H1 (cell line): ENCODE measurements at regions not wholly inside any gene's neighbourhood (a gene's known extent, or its start where the extent isn't known, plus 50 kb on each side); places are given as distances from the start of the nearest gene placed in this dataset.

Experiments used
- CTCF ChIA-PET: fragments of 300-600 bp; sonication (Branson Sonifier 250); formaldehyde crosslinking; loops from one replicate; lab custom pipeline; 2021; ENCODE audit not compliant: partially characterized antibody; lab: Charles Lee
- POLR2A ChIA-PET: fragments of 300-600 bp; sonication (Branson Sonifier 250); formaldehyde crosslinking; loops from one replicate; lab custom pipeline; 2021; ENCODE audit warnings: inconsistent platforms; ENCODE audit not compliant: partially characterized antibody; lab: Charles Lee
- DNase-seq, 2 experiments: peaks; one replicate each; pipeline versions ENCODE4 v3.0.0 to v3.0.0-alpha.2; 2010 to 2022; ENCODE audit warnings: low spot score in 2 of 2, low read depth in 1 of 2, mixed read lengths in 1 of 2
- FAIRE-seq: peaks from 2 replicates; lab custom pipeline; 2011; peaks lifted over from hg19 to GRCh38; lab: Jason Lieb, UNC
- H2AFZ ChIP-seq: 2 replicates; pipeline ENCODE4 v1.8.1; 2012; ENCODE audit warnings: low read length, inconsistent platforms
- H2AK5ac ChIP-seq: 2 replicates; pipeline ENCODE4 v1.6.1; 2013; ENCODE audit warnings: low read depth, low read length
- H2BK120ac ChIP-seq: replicated peaks from 2 replicates; pipeline ENCODE3; 2013; ENCODE audit warnings: low read depth, low read length, inconsistent platforms
- H2BK12ac ChIP-seq: 2 replicates; pipeline ENCODE4 v1.6.1; 2013; ENCODE audit warnings: low read depth, low read length
- H2BK15ac ChIP-seq: 2 replicates; pipeline ENCODE4 v1.6.1; 2013; ENCODE audit warnings: low read length
- H2BK20ac ChIP-seq: 2 replicates; pipeline ENCODE4 v1.6.1; 2013; ENCODE audit warnings: low read length
- H2BK5ac ChIP-seq: 2 replicates; pipeline ENCODE4 v1.6.1; 2013; ENCODE audit warnings: low read depth, low read length
- H3K14ac ChIP-seq: 2 replicates; pipeline ENCODE4 v1.6.1; 2013; ENCODE audit warnings: inconsistent platforms; ENCODE audit not compliant: insufficient read length
- H3K18ac ChIP-seq: 2 replicates; pipeline ENCODE4 v1.6.1; 2013; ENCODE audit warnings: low read length; ENCODE audit errors: extremely low read depth
- H3K23ac ChIP-seq: 2 replicates; pipeline ENCODE4 v1.6.1; 2013; ENCODE audit warnings: inconsistent platforms; ENCODE audit not compliant: insufficient read length
- H3K23me2 ChIP-seq: 2 replicates; pipeline ENCODE4 v1.6.1; 2013; ENCODE audit warnings: low read depth, low read length
- H3K27ac ChIP-seq: 2 replicates; pipeline ENCODE4 v1.6.1; 2011; ENCODE audit warnings: low read depth, low read length, inconsistent platforms
- H3K27me3 ChIP-seq, 4 experiments: replicated peaks in 1 of 4; 1 replicate in 1 of 4; 2 replicates in 3 of 4; pipeline versions ENCODE4 v1.6.1 to v1.8.1; 2011 to 2013; ENCODE audit warnings: low read length in 3 of 4, mild to moderate bottlenecking in 3 of 4, inconsistent platforms in 2 of 4, mixed read lengths in 2 of 4, moderate library complexity in 1 of 4; ENCODE audit not compliant: control insufficient read depth in 3 of 4, insufficient read depth in 3 of 4; ENCODE audit errors: extremely low read depth in 1 of 4
- H3K36me3 ChIP-seq, 4 experiments: 2 replicates each; pipeline versions ENCODE4 v1.6.1 to v1.8.1; 2011 to 2013; ENCODE audit warnings: mild to moderate bottlenecking in 4 of 4, low read length in 3 of 4, moderate library complexity in 2 of 4, control low read depth in 1 of 4, inconsistent platforms in 1 of 4; ENCODE audit not compliant: insufficient read depth in 4 of 4, control insufficient read depth in 2 of 4
- H3K4ac ChIP-seq: replicated peaks from 2 replicates; pipeline ENCODE3; 2013; ENCODE audit warnings: low read length, low read depth, mixed read lengths, inconsistent platforms; ENCODE audit not compliant: insufficient read length
- H3K4me1 ChIP-seq, 4 experiments: replicated peaks in 1 of 4; 1 replicate in 1 of 4; 2 replicates in 3 of 4; pipeline versions ENCODE4 v1.6.1 to v1.8.1; 2011 to 2013; ENCODE audit warnings: low read length in 3 of 4, inconsistent platforms in 2 of 4, mixed read lengths in 1 of 4; ENCODE audit not compliant: insufficient read depth in 4 of 4, control insufficient read depth in 3 of 4
- H3K4me2 ChIP-seq, 2 experiments: 2 replicates each; pipeline versions ENCODE4 v1.6.1 to v1.8.1; 2011 to 2013; ENCODE audit warnings: low read depth in 2 of 2, low read length in 2 of 2, control low read depth in 1 of 2, inconsistent platforms in 1 of 2, mild to moderate bottlenecking in 1 of 2; ENCODE audit not compliant: insufficient read depth in 1 of 2
- H3K4me3 ChIP-seq, 4 experiments: fragments of 200-600, 300-600 bp in 1 of 4; sonication (generic), shearing (Covaris generic), sonication (Bioruptor Twin) in 1 of 4; 2 replicates each; pipeline versions ENCODE4 v1.5.1 to v1.8.1; 2011 to 2016; ENCODE audit warnings: low read length in 4 of 4, low read depth in 3 of 4, control low read depth in 2 of 4, inconsistent platforms in 2 of 4, mild to moderate bottlenecking in 2 of 4, mixed read lengths in 1 of 4, moderate library complexity in 1 of 4; ENCODE audit not compliant: insufficient read depth in 2 of 4; ENCODE audit errors: extremely low read depth in 1 of 4
- H3K56ac ChIP-seq: replicated peaks from 2 replicates; pipeline ENCODE3; 2013; ENCODE audit warnings: low read depth, mild to moderate bottlenecking, mixed read lengths, low read length, inconsistent platforms; ENCODE audit not compliant: insufficient read length
- H3K79me1 ChIP-seq: 2 replicates; pipeline ENCODE4 v1.6.1; 2013; ENCODE audit warnings: low read depth, low read length, control low read depth
- H3K79me2 ChIP-seq, 2 experiments: 2 replicates each; pipeline versions ENCODE4 v1.6.1 to v1.8.1; 2012 to 2013; ENCODE audit warnings: low read length in 2 of 2, mild to moderate bottlenecking in 2 of 2, inconsistent platforms in 1 of 2; ENCODE audit not compliant: insufficient read depth in 2 of 2, control insufficient read depth in 1 of 2
- H3K9ac ChIP-seq, 4 experiments: replicated peaks in 1 of 4; 1 replicate in 1 of 4; 2 replicates in 3 of 4; pipeline versions ENCODE4 v1.6.1 to v1.8.1; 2011 to 2013; ENCODE audit warnings: low read depth in 3 of 4, low read length in 3 of 4, control low read depth in 2 of 4, mild to moderate bottlenecking in 2 of 4, moderate library complexity in 2 of 4, inconsistent platforms in 1 of 4; ENCODE audit errors: extremely low read depth in 1 of 4
- H3K9me3 ChIP-seq, 2 experiments: 2 replicates each; pipeline versions ENCODE4 v1.6.1 to v1.8.1; 2012 to 2013; ENCODE audit warnings: mild to moderate bottlenecking in 2 of 2, moderate library complexity in 2 of 2, control low read depth in 1 of 2, inconsistent platforms in 1 of 2, low read depth in 1 of 2, low read length in 1 of 2, mixed read lengths in 1 of 2; ENCODE audit not compliant: insufficient read depth in 2 of 2
- H4K20me1 ChIP-seq, 2 experiments: replicated peaks in 1 of 2; 2 replicates each; pipeline versions ENCODE3 to v1.8.1; 2011 to 2013; ENCODE audit warnings: inconsistent platforms in 2 of 2, low read length in 2 of 2, mild to moderate bottlenecking in 1 of 2; ENCODE audit not compliant: insufficient read depth in 2 of 2, control insufficient read depth in 1 of 2
- H4K5ac ChIP-seq: 2 replicates; pipeline ENCODE4 v1.6.1; 2013; ENCODE audit warnings: low read length, low read depth, mixed read lengths, inconsistent platforms; ENCODE audit not compliant: insufficient read length
- H4K8ac ChIP-seq: 2 replicates; pipeline ENCODE4 v1.8.0; 2013; ENCODE audit warnings: mild to moderate bottlenecking, moderate library complexity, low read length, inconsistent platforms; ENCODE audit not compliant: insufficient read depth; ENCODE audit errors: extremely low read depth
- H4K91ac ChIP-seq: replicated peaks from 2 replicates; pipeline ENCODE3; 2013; ENCODE audit warnings: low read length, mixed read lengths, inconsistent platforms; ENCODE audit not compliant: insufficient read length
- KDM1A ChIP-seq: fragments of 200-600, 300-600 bp; sonication (generic); IDR thresholded peaks from 2 replicates; pipeline ENCODE4 v1.7.1; 2016; ENCODE audit warnings: mild to moderate bottlenecking, low read length, borderline replicate concordance
- WGBS, 2 experiments: shearing (Covaris generic) in 1 of 2; methylation state at CpG; one replicate each; pipeline versions ENCODE4 v1.1.6 to v1.1.7; 2013 to 2015; ENCODE audit warnings: low lambda C conversion rate in 2 of 2, mixed read lengths in 2 of 2, inconsistent platforms in 1 of 2, low coverage in 1 of 2, missing lambda C conversion rate in 1 of 2; ENCODE audit not compliant: insufficient replicate concordance in 2 of 2, insufficient coverage in 1 of 2, insufficient read length in 1 of 2; ENCODE audit errors: extremely low coverage in 1 of 2, missing lambda C conversion rate in 1 of 2; 5-methylcytosine and 5-hydroxymethylcytosine counted together

GRCh38 chrX:5236749-5237148 is 991.9 kb downstream of the NLGN4X start:
- Histone ChIP-seq H3K4me3 (no peak overlapping the region), H3K9me3 (peaks cover 7 to 9% of the 10 kb centered on the region in 2 experiments; a peak in 3 of 4 replicates), H4K8ac (no peak overlapping the region), H3K36me3 (no peaks in the 10 kb centered on the region), H3K14ac (no peak overlapping the region), H3K27ac (no peak overlapping the region), H3K79me2 (no peaks in the 10 kb centered on the region), H3K23me2 (no peaks in the 10 kb centered on the region), H3K9ac (no peak overlapping the region), H3K18ac (no peak overlapping the region), H4K20me1 (no peaks in the 10 kb centered on the region), H3K4me2 (no peak overlapping the region), H2AFZ (no peak overlapping the region), H4K5ac (no peak overlapping the region), H3K56ac (no peak overlapping the region), H2AK5ac (no peak overlapping the region), H2BK5ac (no peak overlapping the region), H4K91ac (no peak overlapping the region), H2BK120ac (no peak overlapping the region), H3K4me1 (0 out of 7 replicates have a peak, but pooled peaks cover 0 to 3% (median 0%) of the 10 kb centered on the region in 4 experiments), H3K27me3 (no peaks in the 10 kb centered on the region), H3K79me1 (no peaks in the 10 kb centered on the region), H2BK12ac (no peak overlapping the region), H2BK15ac (no peak overlapping the region), H3K23ac (no peak overlapping the region), H2BK20ac (no peak overlapping the region), H3K4ac (no peak overlapping the region)
- DNase-seq (no peak), FAIRE-seq (no peak)
- ChIA-PET POLR2A (no interaction called here), CTCF (interaction anchor here (1.5 kb wide), 1 partner anchor 15 kb away, joined by 4 read pairs; no protein-coding TSS in a partner anchor)
- no peak for TF ChIP-seq KDM1A
- 85% methylated on average over 4 of the region's 4 CpGs; no CpG with 5 or more reads in 1 of the 2 experiments for WGBS, 2 experiments
